ENCODE measurements at regions not wholly inside any gene's neighbourhood (a gene's known extent, or its start where the extent isn't known, plus 50 kb on each side); places are given as distances from the start of the nearest gene placed in this dataset.

GRCh38 chr13:99123101-99124045 lies 77.3 kb upstream of the UBAC2 start:
- peak; percentile 66 for DNase-seq (ENCODE audit: low spot score)

GRCh38 chr13:99124046-99124400 lies 76.6 kb upstream of the UBAC2 start:
- DNase-seq (ENCODE audit: low spot score) = no peak

- DNase-seq (ENCODE audit: low spot score) = peak; percentile 85
Observed at GRCh38 chr13:99124794-99125316, 75.8 kb upstream of the UBAC2 start.

GRCh38 chr13:99125326-99125915 lies 75.2 kb upstream of the UBAC2 start:
- DNase-seq (ENCODE audit: low spot score) = no peak

- DNase-seq (ENCODE audit: low spot score) = no peak
Observed at GRCh38 chr13:99126821-99127220, 73.8 kb upstream of the UBAC2 start.

- no peak for DNase-seq (ENCODE audit: low spot score)
Observed at GRCh38 chr13:99129050-99129449, 71.6 kb upstream of the UBAC2 start.

GRCh38 chr13:99129951-99130350 lies 70.7 kb upstream of the UBAC2 start:
- DNase-seq (ENCODE audit: low spot score) = no peak

- DNase-seq (ENCODE audit: low spot score) = no peak
Observed at GRCh38 chr13:99131410-99131809, 69.2 kb upstream of the UBAC2 start.

GRCh38 chr13:99132295-99132835 lies 68.3 kb upstream of the UBAC2 start:
- DNase-seq (ENCODE audit: low spot score) = no peak

GRCh38 chr13:99133230-99133629 lies 67.4 kb upstream of the UBAC2 start:
- DNase-seq (ENCODE audit: low spot score) = no peak

GRCh38 chr13:99133848-99134247 lies 66.8 kb upstream of the UBAC2 start:
- no peak for DNase-seq (ENCODE audit: low spot score)

- no peak for DNase-seq (ENCODE audit: low spot score)
Observed at GRCh38 chr13:99135591-99135990, 65.1 kb upstream of the UBAC2 start.

GRCh38 chr13:99136427-99136954 lies 64.2 kb upstream of the UBAC2 start:
- DNase-seq (ENCODE audit: low spot score) = no peak

GRCh38 chr13:99140831-99141230 lies 59.8 kb upstream of the UBAC2 start:
- no peak for DNase-seq (ENCODE audit: low spot score)

- no peak for DNase-seq (ENCODE audit: low spot score)
Observed at GRCh38 chr13:99143904-99144303, 56.8 kb upstream of the UBAC2 start.

- DNase-seq (ENCODE audit: low spot score) = no peak
Observed at GRCh38 chr13:99144306-99144705, 56.3 kb upstream of the UBAC2 start.

GRCh38 chr13:99145461-99145860 lies 55.2 kb upstream of the UBAC2 start:
- DNase-seq (ENCODE audit: low spot score) = no peak

GRCh38 chr13:99150575-99151361 lies 49.9 kb upstream of the UBAC2 start:
- DNase-seq (ENCODE audit: low spot score) = peak; percentile 59

All from A172 (cell line).